ENCODE measurements at regions not wholly inside any gene's neighbourhood (a gene's known extent, or its start where the extent isn't known, plus 50 kb on each side); places are given as distances from the start of the nearest gene placed in this dataset.

GRCh38 chr20:47952023-47952564, 166.8 kb upstream of the SULF2 start:
- TF ChIP-seq, protein P1, sequence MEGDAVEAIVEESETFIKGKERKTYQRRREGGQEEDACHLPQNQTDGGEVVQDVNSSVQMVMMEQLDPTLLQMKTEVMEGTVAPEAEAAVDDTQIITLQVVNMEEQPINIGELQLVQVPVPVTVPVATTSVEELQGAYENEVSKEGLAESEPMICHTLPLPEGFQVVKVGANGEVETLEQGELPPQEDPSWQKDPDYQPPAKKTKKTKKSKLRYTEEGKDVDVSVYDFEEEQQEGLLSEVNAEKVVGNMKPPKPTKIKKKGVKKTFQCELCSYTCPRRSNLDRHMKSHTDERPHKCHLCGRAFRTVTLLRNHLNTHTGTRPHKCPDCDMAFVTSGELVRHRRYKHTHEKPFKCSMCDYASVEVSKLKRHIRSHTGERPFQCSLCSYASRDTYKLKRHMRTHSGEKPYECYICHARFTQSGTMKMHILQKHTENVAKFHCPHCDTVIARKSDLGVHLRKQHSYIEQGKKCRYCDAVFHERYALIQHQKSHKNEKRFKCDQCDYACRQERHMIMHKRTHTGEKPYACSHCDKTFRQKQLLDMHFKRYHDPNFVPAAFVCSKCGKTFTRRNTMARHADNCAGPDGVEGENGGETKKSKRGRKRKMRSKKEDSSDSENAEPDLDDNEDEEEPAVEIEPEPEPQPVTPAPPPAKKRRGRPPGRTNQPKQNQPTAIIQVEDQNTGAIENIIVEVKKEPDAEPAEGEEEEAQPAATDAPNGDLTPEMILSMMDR (IDR thresholded peaks at IDR 0.05; ENCODE audit: borderline replicate concordance, extremely low read depth, low read length, poor library complexity, severe bottlenecking), result no peak
- no peak for TF ChIP-seq EZH2 (IDR thresholded peaks at IDR 0.05; ENCODE audit: borderline replicate concordance, low read depth, low read length, severe bottlenecking)
